ENCODE measurements at regions not wholly inside any gene's neighbourhood (a gene's known extent, or its start where the extent isn't known, plus 50 kb on each side); places are given as distances from the start of the nearest gene placed in this dataset.

- H3K36me3 ChIP-seq (replicated peaks in 1 of 2): no peaks in the 10 kb centered on the region
- TF ChIP-seq POLR2A (IDR thresholded peaks at IDR 0.05) (no peak), CTCF (IDR thresholded peaks at IDR 0.05) (no peak)
- H3K4me3 ChIP-seq: no peak overlapping the region
- no peaks in the 10 kb centered on the region for H3K4me1 ChIP-seq (replicated peaks in 1 of 2)
- no peaks in the 10 kb centered on the region for H3K9me3 ChIP-seq (replicated peaks in 1 of 3)
- DNase-seq: no peak
- no peak overlapping the region for H3K27ac ChIP-seq
- intact Hi-C loops (cut with DNase I): no loop called here
- 44 to 56% (median 50%) methylated on average over 6 of the region's 6 CpGs for WGBS, 4 donors
- H3K27me3 ChIP-seq: no peaks in the 10 kb centered on the region
Measured at GRCh38 chr22:48253573-48253972, 1491.1 kb downstream of the TBC1D22A start.

GRCh38 chr22:48253136-48253535 lies 1490.7 kb downstream of the TBC1D22A start:
- no peak for DNase-seq
- H3K27ac ChIP-seq: no peak overlapping the region
- no peak overlapping the region for H3K4me3 ChIP-seq
- H3K9me3 ChIP-seq (replicated peaks in 1 of 3): no peaks in the 10 kb centered on the region
- no peaks in the 10 kb centered on the region for H3K4me1 ChIP-seq (replicated peaks in 1 of 2)
- H3K36me3 ChIP-seq (replicated peaks in 1 of 2): no peaks in the 10 kb centered on the region
- intact Hi-C loops (cut with DNase I): no loop called here
- 79 to 89% (median 83%) methylated on average over 12 to 13 of the region's 13 CpGs for WGBS, 4 donors
- TF ChIP-seq POLR2A (IDR thresholded peaks at IDR 0.05) (no peak), CTCF (IDR thresholded peaks at IDR 0.05) (no peak)
- no peaks in the 10 kb centered on the region for H3K27me3 ChIP-seq

GRCh38 chr22:48251629-48252028 lies 1489.2 kb downstream of the TBC1D22A start:
- no peak for DNase-seq
- Histone ChIP-seq H3K27ac (no peak overlapping the region), H3K4me1 (replicated peaks in 1 of 2) (no peaks in the 10 kb centered on the region), H3K36me3 (replicated peaks in 1 of 2) (no peaks in the 10 kb centered on the region), H3K9me3 (replicated peaks in 1 of 3) (no peaks in the 10 kb centered on the region), H3K4me3 (no peak overlapping the region), H3K27me3 (no peaks in the 10 kb centered on the region)
- intact Hi-C loops (cut with DNase I): no loop called here
- TF ChIP-seq CTCF (IDR thresholded peaks at IDR 0.05): no peak
- no peak for TF ChIP-seq POLR2A (IDR thresholded peaks at IDR 0.05)
- WGBS, 4 donors: 70 to 74% (median 71%) methylated on average over 4 to 5 of the region's 5 CpGs

DNA sequence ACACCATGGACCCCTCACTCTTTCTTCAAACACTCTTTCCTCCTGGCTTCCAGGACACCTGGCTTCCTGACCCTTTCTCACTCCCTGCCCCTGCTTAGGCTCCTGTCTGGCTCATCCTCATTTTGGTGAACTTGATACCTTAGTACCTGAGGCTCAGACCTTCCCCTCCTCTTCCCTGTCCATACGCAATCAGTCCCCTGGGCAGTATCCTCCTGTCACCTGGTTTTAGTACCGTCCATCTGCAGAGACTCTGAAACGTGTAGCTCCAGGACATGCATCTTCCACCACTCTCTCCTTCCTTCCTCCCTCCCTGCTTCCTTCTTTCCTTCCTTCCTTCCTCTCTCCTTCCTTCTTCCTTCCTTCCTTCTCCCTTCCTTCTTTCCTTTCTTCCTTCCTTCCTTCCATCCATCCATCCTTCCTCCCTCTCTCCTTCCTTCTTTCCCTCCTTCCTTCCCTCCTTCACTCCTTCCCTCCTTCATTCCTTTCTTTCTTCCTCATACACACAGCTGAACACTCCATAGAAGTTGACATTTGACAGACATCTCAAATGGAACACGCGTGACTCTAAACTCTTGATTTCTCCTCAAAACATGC lies 1488.6 kb downstream of the TBC1D22A start:
- Histone ChIP-seq H3K27ac (no peak overlapping the region), H3K4me1 (replicated peaks in 1 of 2) (no peaks in the 10 kb centered on the region), H3K36me3 (replicated peaks in 1 of 2) (no peaks in the 10 kb centered on the region), H3K4me3 (no peak overlapping the region), H3K27me3 (no peaks in the 10 kb centered on the region), H3K9me3 (replicated peaks in 1 of 3) (no peaks in the 10 kb centered on the region)
- intact Hi-C loops (cut with DNase I): no loop called here
- TF ChIP-seq CTCF (IDR thresholded peaks at IDR 0.05) (no peak), POLR2A (IDR thresholded peaks at IDR 0.05) (no peak)
- no peak for DNase-seq
- WGBS, 4 donors: 65 to 71% (median 69%) methylated on average over 5 of the region's 5 CpGs

Measured in adrenal gland (tissue), 9 donors.